ENCODE measurements at regions not wholly inside any gene's neighbourhood (a gene's known extent, or its start where the extent isn't known, plus 50 kb on each side); places are given as distances from the start of the nearest gene placed in this dataset.

GRCh38 chr11:34744511-34744910 lies 123.6 kb downstream of the EHF start:
- Histone ChIP-seq H3K36me3 (no peaks in the 10 kb centered on the region), H3K27ac (no peak overlapping the region), H3K9me3 (ENCODE audit: severe bottlenecking) (no peaks in the 10 kb centered on the region), H3K27me3 (ENCODE audit: insufficient read depth, low read depth, severe bottlenecking) (peaks cover 2% of the 10 kb centered on the region), H3K4me3 (ENCODE audit: low read depth, low read length) (no peak overlapping the region)
- TF ChIP-seq CTCF (IDR thresholded peaks at IDR 0.05; ENCODE audit: low read depth, low read length): no peak
- DNase-seq: no peak

GRCh38 chr11:34738237-34738636 lies 117.3 kb downstream of the EHF start:
- Histone ChIP-seq H3K4me3 (ENCODE audit: low read depth, low read length) (no peak overlapping the region), H3K9me3 (ENCODE audit: severe bottlenecking) (peaks cover 3% of the 10 kb centered on the region), H3K27ac (no peak overlapping the region), H3K27me3 (ENCODE audit: insufficient read depth, low read depth, severe bottlenecking) (no peaks in the 10 kb centered on the region), H3K36me3 (no peaks in the 10 kb centered on the region)
- no peak for TF ChIP-seq CTCF (IDR thresholded peaks at IDR 0.05; ENCODE audit: low read depth, low read length)
- DNase-seq: no peak

GRCh38 chr11:34732831-34733230 lies 111.9 kb downstream of the EHF start:
- Histone ChIP-seq H3K9me3 (ENCODE audit: severe bottlenecking) (no peaks in the 10 kb centered on the region), H3K27ac (no peak overlapping the region), H3K36me3 (no peaks in the 10 kb centered on the region), H3K4me3 (ENCODE audit: low read depth, low read length) (no peak overlapping the region), H3K27me3 (ENCODE audit: insufficient read depth, low read depth, severe bottlenecking) (no peaks in the 10 kb centered on the region)
- peak; percentile 12 for DNase-seq
- TF ChIP-seq CTCF (IDR thresholded peaks at IDR 0.05; ENCODE audit: low read depth, low read length): peak; percentile 9; the same call in 1 of the 2 replicates

- Histone ChIP-seq H3K4me3 (ENCODE audit: low read depth, low read length) (no peak overlapping the region), H3K27ac (no peak overlapping the region), H3K9me3 (ENCODE audit: severe bottlenecking) (no peaks in the 10 kb centered on the region), H3K27me3 (ENCODE audit: insufficient read depth, low read depth, severe bottlenecking) (no peaks in the 10 kb centered on the region), H3K36me3 (no peaks in the 10 kb centered on the region)
- no peak for TF ChIP-seq CTCF (IDR thresholded peaks at IDR 0.05; ENCODE audit: low read depth, low read length)
- no peak for DNase-seq
Measured at GRCh38 chr11:34731603-34732002, 110.7 kb downstream of the EHF start.

- H3K36me3 ChIP-seq: no peaks in the 10 kb centered on the region
- H3K4me3 ChIP-seq (ENCODE audit: low read depth, low read length): no peak overlapping the region
- DNase-seq: no peak
- H3K9me3 ChIP-seq (ENCODE audit: severe bottlenecking): no peaks in the 10 kb centered on the region
- H3K27ac ChIP-seq: no peak overlapping the region
- H3K27me3 ChIP-seq (ENCODE audit: insufficient read depth, low read depth, severe bottlenecking): no peaks in the 10 kb centered on the region
- TF ChIP-seq CTCF (IDR thresholded peaks at IDR 0.05; ENCODE audit: low read depth, low read length): no peak
Measured at GRCh38 chr11:34730544-34731295, 109.8 kb downstream of the EHF start.

GRCh38 chr11:34728609-34729008 lies 107.7 kb downstream of the EHF start:
- DNase-seq: no peak
- Histone ChIP-seq H3K9me3 (ENCODE audit: severe bottlenecking) (peaks cover 1% of the 10 kb centered on the region), H3K36me3 (no peaks in the 10 kb centered on the region), H3K27ac (no peak overlapping the region), H3K4me3 (ENCODE audit: low read depth, low read length) (no peak overlapping the region), H3K27me3 (ENCODE audit: insufficient read depth, low read depth, severe bottlenecking) (no peaks in the 10 kb centered on the region)
- TF ChIP-seq CTCF (IDR thresholded peaks at IDR 0.05; ENCODE audit: low read depth, low read length): no peak

Measured in WERI-Rb-1 (cell line).